Liver (tissue), 3 donors: ENCODE measurements at regions not wholly inside any gene's neighbourhood (a gene's known extent, or its start where the extent isn't known, plus 50 kb on each side); places are given as distances from the start of the nearest gene placed in this dataset.

Experiments
- CTCF ChIP-seq: fragments of 150-350 bp; IDR thresholded peaks from 2 replicates; pipeline ENCODE4 v1.5.1; 2017; ENCODE audit warnings: improper control_type of control experiment, low read depth, low read length; ENCODE audit not compliant: missing input control
- FOXA1 ChIP-seq: IDR thresholded peaks from 2 replicates; pipeline ENCODE4 v1.6.1; 2016; ENCODE audit warnings: antibody characterized with exemption
- GABPA ChIP-seq, 2 donors: IDR thresholded peaks in 1 of 2; conservative IDR thresholded peaks in 1 of 2; 2 replicates each; pipeline ENCODE4 v1.6.1; 2016; ENCODE audit warnings: antibody characterized with exemption in 2 of 2, mild to moderate bottlenecking in 1 of 2, moderate library complexity in 1 of 2
- RAD21 ChIP-seq, 2 donors: IDR thresholded peaks; 2 replicates each; pipeline ENCODE4 v1.6.1; 2016; ENCODE audit warnings: antibody characterized with exemption in 2 of 2, mild to moderate bottlenecking in 2 of 2
- REST ChIP-seq: IDR thresholded peaks from 2 replicates; pipeline ENCODE4 v1.6.1; 2016; ENCODE audit warnings: antibody characterized with exemption, mild to moderate bottlenecking
- RXRA ChIP-seq, 2 donors: IDR thresholded peaks; 2 replicates each; pipeline ENCODE4 v1.6.1; 2017 to 2018; ENCODE audit warnings: antibody characterized with exemption in 2 of 2, mild to moderate bottlenecking in 1 of 2
- donor health status: healthy.
- donor health status: healthy.

- TF ChIP-seq CTCF (no peak), GABPA (IDR thresholded peaks at IDR 0.05 in 1 of 2, conservative IDR thresholded peaks at IDR 0.05 in 1 of 2) (no peak), FOXA1 (no peak), REST (no peak), RAD21 (IDR thresholded peaks at IDR 0.05) (no peak), RXRA (IDR thresholded peaks at IDR 0.05) (no peak)
Observed at GRCh38 chr18:14959550-14959949, 211.6 kb downstream of the ANKRD30B start.
